Stimulated activated CD8-positive, alpha-beta memory T cell treated with anti-CD3 and anti-CD28 coated beads, Interleukin-12 subunit alpha, Interleukin-12 subunit beta, amount 100 ng/mL, for 4 hours (primary cell): ENCODE measurements at regions not wholly inside any gene's neighbourhood (a gene's known extent, or its start where the extent isn't known, plus 50 kb on each side); places are given as distances from the start of the nearest gene placed in this dataset.
"Not testable (repeated sequence)": the region's sequence is repeated elsewhere in the genome, so short reads cannot be mapped to it uniquely, and the experiment has no call there.

Experiments used
- DNase-seq: peaks from one replicate; pipeline ENCODE4 v3.0.0-alpha.2; 2020; ENCODE audit warnings: low read depth

GRCh38 chr3:187852842-187853730 is 107.8 kb upstream of the BCL6 start:
- DNase-seq, result no peak

- no peak for DNase-seq
These were observed 109.9 kb upstream of the BCL6 start for GRCh38 chr3:187855131-187855530.

GRCh38 chr3:187856555-187856954 is 111.3 kb upstream of the BCL6 start:
- DNase-seq, result no peak

GRCh38 chr3:187858041-187858440 is 112.8 kb upstream of the BCL6 start:
- DNase-seq, result no peak

GRCh38 chr3:187858711-187859110 is 113.4 kb upstream of the BCL6 start:
- DNase-seq, result no peak

- not testable (repeated sequence) for DNase-seq
These were observed 117.5 kb upstream of the BCL6 start for GRCh38 chr3:187862701-187863277.

GRCh38 chr3:187870360-187871203 is 125.3 kb upstream of the BCL6 start:
- DNase-seq, result no peak

- DNase-seq, result no peak
These were observed 125.9 kb upstream of the BCL6 start for GRCh38 chr3:187871204-187871591.

GRCh38 chr3:187871848-187872247 is 126.6 kb upstream of the BCL6 start:
- no peak for DNase-seq

GRCh38 chr3:187873843-187874242 is 128.6 kb upstream of the BCL6 start:
- no peak for DNase-seq

GRCh38 chr3:187875863-187876262 is 130.6 kb upstream of the BCL6 start:
- no peak for DNase-seq

- DNase-seq, result no peak
These were observed 133.7 kb upstream of the BCL6 start for GRCh38 chr3:187878772-187879518.

GRCh38 chr3:187880441-187880840 is 135.2 kb upstream of the BCL6 start:
- no peak for DNase-seq

- no peak for DNase-seq
These were observed 135.6 kb upstream of the BCL6 start for GRCh38 chr3:187880851-187881250.

GRCh38 chr3:187888701-187889100 is 143.4 kb upstream of the BCL6 start:
- DNase-seq, result no peak

GRCh38 chr3:187889106-187889505 is 143.8 kb upstream of the BCL6 start:
- DNase-seq, result no peak

GRCh38 chr3:187889601-187890404 is 144.5 kb upstream of the BCL6 start:
- DNase-seq, result no peak

GRCh38 chr3:187890405-187890752 is 145.1 kb upstream of the BCL6 start:
- not testable (repeated sequence) for DNase-seq

GRCh38 chr3:187896646-187897045 is 151.4 kb upstream of the BCL6 start:
- DNase-seq, result no peak

- DNase-seq, result no peak
These were observed 154.0 kb upstream of the BCL6 start for GRCh38 chr3:187899246-187899645.
